ENCODE measurements at regions not wholly inside any gene's neighbourhood (a gene's known extent, or its start where the extent isn't known, plus 50 kb on each side); places are given as distances from the start of the nearest gene placed in this dataset.

DNA sequence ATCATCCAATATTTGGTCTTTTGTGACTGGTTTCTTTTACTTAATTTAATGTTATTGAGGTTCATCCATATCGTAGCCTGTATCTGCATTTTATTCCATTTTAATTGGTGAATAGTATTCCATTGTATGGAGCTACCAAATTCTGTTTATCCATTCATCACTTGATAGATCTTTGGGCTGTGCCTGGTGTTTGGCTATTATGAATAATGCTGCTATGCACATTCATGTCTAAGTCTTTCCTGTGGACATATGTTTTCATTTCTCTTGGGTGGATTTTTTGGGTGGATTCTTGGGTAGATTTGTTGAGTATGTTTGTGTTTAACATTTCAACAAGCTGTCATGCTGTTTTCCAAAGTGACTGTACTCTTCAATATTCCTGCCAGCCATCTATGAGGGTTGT, 52.5 kb upstream of the NEDD4L start:
- peaks cover 0 to 2% of the 10 kb centered on the region in 2 donors for H3K9me3 ChIP-seq
- H3K4me3 ChIP-seq: no peak overlapping the region
- DNase-seq: no peak
- H3K27ac ChIP-seq: no peak overlapping the region
- H3K36me3 ChIP-seq: no peaks in the 10 kb centered on the region
- no peaks in the 10 kb centered on the region for H3K4me1 ChIP-seq
- intact Hi-C loops (cut with DNase I): no loop called here
- ATAC-seq: no peak
- TF ChIP-seq, protein P1, sequence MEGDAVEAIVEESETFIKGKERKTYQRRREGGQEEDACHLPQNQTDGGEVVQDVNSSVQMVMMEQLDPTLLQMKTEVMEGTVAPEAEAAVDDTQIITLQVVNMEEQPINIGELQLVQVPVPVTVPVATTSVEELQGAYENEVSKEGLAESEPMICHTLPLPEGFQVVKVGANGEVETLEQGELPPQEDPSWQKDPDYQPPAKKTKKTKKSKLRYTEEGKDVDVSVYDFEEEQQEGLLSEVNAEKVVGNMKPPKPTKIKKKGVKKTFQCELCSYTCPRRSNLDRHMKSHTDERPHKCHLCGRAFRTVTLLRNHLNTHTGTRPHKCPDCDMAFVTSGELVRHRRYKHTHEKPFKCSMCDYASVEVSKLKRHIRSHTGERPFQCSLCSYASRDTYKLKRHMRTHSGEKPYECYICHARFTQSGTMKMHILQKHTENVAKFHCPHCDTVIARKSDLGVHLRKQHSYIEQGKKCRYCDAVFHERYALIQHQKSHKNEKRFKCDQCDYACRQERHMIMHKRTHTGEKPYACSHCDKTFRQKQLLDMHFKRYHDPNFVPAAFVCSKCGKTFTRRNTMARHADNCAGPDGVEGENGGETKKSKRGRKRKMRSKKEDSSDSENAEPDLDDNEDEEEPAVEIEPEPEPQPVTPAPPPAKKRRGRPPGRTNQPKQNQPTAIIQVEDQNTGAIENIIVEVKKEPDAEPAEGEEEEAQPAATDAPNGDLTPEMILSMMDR (IDR thresholded peaks at IDR 0.05): no peak
- H3K27me3 ChIP-seq: no peaks in the 10 kb centered on the region

DNA sequence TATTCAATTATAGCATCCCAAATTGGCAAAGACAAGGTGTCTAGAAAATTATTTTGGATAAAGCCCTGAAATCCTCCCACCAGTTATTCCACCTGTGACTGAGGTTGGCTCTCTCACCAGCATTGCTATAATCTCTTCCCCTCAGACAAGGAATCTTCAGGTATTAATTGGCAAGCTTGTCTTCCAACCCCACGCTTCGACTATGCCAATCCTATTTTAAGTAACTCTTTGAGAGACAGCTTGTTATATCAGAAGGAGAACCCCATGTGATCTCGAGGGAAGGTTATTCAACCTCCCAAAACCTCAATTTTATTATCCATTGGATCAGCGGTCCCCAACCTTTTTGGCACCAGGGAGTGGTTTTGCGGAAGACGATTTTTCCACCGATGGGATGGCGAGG, 54.5 kb upstream of the NEDD4L start:
- ATAC-seq (no peak), DNase-seq (no peak)
- H3K9me3 ChIP-seq: peaks cover 0 to 2% of the 10 kb centered on the region in 2 donors
- no peak overlapping the region for H3K27ac ChIP-seq
- H3K4me3 ChIP-seq: no peak overlapping the region
- H3K4me1 ChIP-seq: no peaks in the 10 kb centered on the region
- H3K27me3 ChIP-seq: no peaks in the 10 kb centered on the region
- TF ChIP-seq, protein P1 (IDR thresholded peaks at IDR 0.05): no peak
- H3K36me3 ChIP-seq: no peaks in the 10 kb centered on the region
- intact Hi-C loops (cut with DNase I): no loop called here

DNA sequence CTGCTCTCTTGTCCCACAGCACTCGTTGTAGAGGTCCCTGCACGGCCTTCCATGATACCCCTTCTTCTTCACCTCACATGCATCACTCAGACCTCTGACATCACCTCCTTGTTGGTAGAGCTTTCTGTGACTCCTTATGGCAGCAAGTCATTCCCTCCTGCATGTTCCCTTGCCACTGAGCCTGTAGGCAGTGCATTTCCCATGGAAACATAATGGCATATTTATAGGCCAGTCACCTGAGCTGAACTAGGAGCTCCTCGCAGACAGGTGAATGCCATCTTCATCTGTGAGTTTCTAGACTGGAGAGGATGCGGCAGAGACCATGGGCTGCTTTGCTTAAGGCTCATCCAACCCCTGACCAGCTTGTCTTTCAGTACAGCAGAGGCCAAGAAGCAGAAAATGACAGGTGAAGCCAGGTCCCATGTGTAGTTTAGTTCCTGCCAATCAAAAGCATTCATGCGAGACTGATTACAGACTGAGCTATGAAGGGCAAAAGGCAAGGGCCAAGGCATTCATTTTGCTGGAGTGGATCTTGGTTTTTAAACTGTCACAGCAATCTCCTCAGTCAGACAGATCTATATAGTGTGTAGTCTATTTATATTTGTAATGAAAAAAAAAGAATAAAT, 59.4 kb upstream of the NEDD4L start:
- intact Hi-C loops (cut with DNase I): no loop called here
- H3K27ac ChIP-seq: no peak overlapping the region
- no peaks in the 10 kb centered on the region for H3K36me3 ChIP-seq
- no peak overlapping the region for H3K4me3 ChIP-seq
- H3K4me1 ChIP-seq: no peaks in the 10 kb centered on the region
- DNase-seq (no peak), ATAC-seq (no peak)
- TF ChIP-seq, protein P1 (IDR thresholded peaks at IDR 0.05): no peak
- H3K27me3 ChIP-seq: no peaks in the 10 kb centered on the region
- H3K9me3 ChIP-seq: peaks cover 0 to 2% of the 10 kb centered on the region in 2 donors

DNA sequence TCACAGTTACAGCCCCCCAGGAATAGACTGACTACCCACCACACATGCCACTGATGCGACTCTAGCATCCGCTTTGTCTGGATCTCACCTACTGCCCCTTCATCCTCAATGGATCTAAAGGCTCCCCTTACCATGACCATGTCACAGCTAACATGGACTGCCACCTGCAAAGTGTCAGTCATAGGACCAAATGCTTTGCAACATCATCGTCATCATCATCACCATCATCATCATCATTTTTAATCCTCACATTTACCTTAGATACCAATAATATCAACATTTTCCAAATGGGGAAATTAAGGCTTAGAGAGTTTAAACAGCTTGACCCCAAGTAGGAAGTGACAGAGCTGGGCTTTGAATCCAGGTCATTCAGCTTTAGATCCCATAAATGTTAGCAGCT, 60.1 kb upstream of the NEDD4L start:
- Histone ChIP-seq H3K27ac (no peak overlapping the region), H3K4me1 (no peaks in the 10 kb centered on the region), H3K27me3 (no peaks in the 10 kb centered on the region), H3K4me3 (no peak overlapping the region), H3K36me3 (no peaks in the 10 kb centered on the region), H3K9me3 (peaks cover 0 to 2% of the 10 kb centered on the region in 2 donors)
- ATAC-seq: no peak
- TF ChIP-seq, protein P1 (IDR thresholded peaks at IDR 0.05): no peak
- intact Hi-C loops (cut with DNase I): no loop called here
- no peak for DNase-seq

DNA sequence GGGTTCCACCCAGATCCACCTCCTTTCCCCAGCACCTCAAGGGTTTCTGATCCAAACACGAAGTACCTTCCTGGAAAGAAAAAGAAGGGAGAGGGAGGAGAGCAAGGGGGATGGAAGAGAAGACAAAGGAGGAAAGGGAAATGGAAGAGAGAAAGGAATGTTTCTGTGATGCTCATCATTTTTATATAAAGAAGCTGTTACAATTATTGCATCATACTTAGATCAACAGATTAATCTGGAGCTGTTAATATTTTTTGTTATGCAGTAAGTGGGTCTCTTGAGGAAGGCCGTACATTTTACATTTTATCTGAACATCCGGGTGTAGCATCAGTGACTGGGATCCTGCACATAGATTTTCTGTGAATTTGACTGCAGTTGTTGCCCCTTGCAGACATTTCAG, 60.6 kb upstream of the NEDD4L start:
- TF ChIP-seq, protein P1 (IDR thresholded peaks at IDR 0.05): no peak
- no peaks in the 10 kb centered on the region for H3K4me1 ChIP-seq
- H3K27ac ChIP-seq: no peak overlapping the region
- DNase-seq: no peak
- intact Hi-C loops (cut with DNase I): no loop called here
- H3K27me3 ChIP-seq: no peaks in the 10 kb centered on the region
- H3K4me3 ChIP-seq: no peak overlapping the region
- no peak for ATAC-seq
- H3K36me3 ChIP-seq: no peaks in the 10 kb centered on the region
- peaks cover 0 to 2% of the 10 kb centered on the region in 2 donors for H3K9me3 ChIP-seq

All from left lung (tissue), 4 donors.